Sigmoid colon (tissue), 4 donors: ENCODE measurements at regions not wholly inside any gene's neighbourhood (a gene's known extent, or its start where the extent isn't known, plus 50 kb on each side); places are given as distances from the start of the nearest gene placed in this dataset.

ENCODE experiments used
- CTCF ChIP-seq, 4 experiments: fragments of 450-650 bp in 3 of 4; fragments of 200-600 bp in 1 of 4; IDR thresholded peaks; one replicate each; pipeline ENCODE4 v1.5.1; 2016 to 2019; ENCODE audit warnings: antibody characterized with exemption in 4 of 4, mild to moderate bottlenecking in 3 of 4, moderate library complexity in 2 of 4
- EP300 ChIP-seq, 4 donors: sonication (generic); formaldehyde crosslinking; IDR thresholded peaks; one replicate each; pipeline ENCODE4 v1.6.1; 2017; ENCODE audit warnings: antibody characterized with exemption in 4 of 4
- POLR2A ChIP-seq, 2 donors: fragments of 450-650 bp; IDR thresholded peaks; one replicate each; pipeline ENCODE4 v1.6.1; 2016; ENCODE audit warnings: antibody characterized with exemption in 2 of 2, mild to moderate bottlenecking in 2 of 2, moderate library complexity in 2 of 2

GRCh38 chr11:70759846-70760245, 361.5 kb downstream of the CTTN start:
- TF ChIP-seq CTCF (IDR thresholded peaks at IDR 0.05): no peak
- no peak for TF ChIP-seq POLR2A (IDR thresholded peaks at IDR 0.05)
- TF ChIP-seq EP300 (IDR thresholded peaks at IDR 0.05): no peak
